ENCODE measurements at regions not wholly inside any gene's neighbourhood (a gene's known extent, or its start where the extent isn't known, plus 50 kb on each side); places are given as distances from the start of the nearest gene placed in this dataset.

DNA sequence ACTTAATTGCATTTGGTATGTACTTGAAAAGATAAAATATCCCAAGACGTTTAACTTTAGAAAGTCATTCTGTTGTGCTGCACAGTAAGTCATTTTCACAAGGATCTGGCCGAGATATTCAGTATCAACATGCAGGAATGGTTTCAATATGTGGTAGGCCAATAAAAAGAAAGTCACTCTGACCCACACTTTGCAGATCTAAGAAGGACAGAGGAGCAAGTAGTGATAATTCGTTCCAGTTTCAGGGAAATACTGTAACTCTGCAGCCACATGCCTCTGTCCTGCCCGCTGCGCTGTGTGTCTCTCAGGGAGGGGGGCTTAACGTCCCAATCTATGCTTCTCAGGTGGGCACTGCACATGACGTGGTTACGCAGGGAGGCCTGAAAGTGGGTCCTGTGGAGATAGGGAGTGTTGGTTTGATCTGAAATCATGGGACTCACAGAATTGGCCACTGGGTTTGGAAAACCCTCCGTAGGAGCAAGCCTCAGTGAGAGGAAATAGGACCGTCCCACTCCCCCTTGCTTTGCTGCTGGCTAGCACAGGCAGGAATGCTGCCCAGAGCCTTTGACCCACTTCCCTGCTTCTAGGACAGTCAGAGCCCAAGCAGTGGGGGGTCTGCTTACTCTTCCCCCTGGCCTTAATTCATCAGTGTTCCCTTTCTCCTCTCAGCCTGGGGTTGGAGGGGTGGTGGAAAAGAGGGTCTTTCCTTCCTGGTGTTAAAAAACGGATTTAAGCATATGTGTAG lies 314.7 kb upstream of the SPRED2 start:
- no peak for TF ChIP-seq EP300 (IDR thresholded peaks at IDR 0.05; ENCODE audit: borderline replicate concordance in 1 of 2, low read depth in 1 of 2, low read length in 1 of 2)
- no peak for TF ChIP-seq TCF12 (IDR thresholded peaks at IDR 0.05)
- TF ChIP-seq, protein P1, sequence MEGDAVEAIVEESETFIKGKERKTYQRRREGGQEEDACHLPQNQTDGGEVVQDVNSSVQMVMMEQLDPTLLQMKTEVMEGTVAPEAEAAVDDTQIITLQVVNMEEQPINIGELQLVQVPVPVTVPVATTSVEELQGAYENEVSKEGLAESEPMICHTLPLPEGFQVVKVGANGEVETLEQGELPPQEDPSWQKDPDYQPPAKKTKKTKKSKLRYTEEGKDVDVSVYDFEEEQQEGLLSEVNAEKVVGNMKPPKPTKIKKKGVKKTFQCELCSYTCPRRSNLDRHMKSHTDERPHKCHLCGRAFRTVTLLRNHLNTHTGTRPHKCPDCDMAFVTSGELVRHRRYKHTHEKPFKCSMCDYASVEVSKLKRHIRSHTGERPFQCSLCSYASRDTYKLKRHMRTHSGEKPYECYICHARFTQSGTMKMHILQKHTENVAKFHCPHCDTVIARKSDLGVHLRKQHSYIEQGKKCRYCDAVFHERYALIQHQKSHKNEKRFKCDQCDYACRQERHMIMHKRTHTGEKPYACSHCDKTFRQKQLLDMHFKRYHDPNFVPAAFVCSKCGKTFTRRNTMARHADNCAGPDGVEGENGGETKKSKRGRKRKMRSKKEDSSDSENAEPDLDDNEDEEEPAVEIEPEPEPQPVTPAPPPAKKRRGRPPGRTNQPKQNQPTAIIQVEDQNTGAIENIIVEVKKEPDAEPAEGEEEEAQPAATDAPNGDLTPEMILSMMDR (IDR thresholded peaks at IDR 0.05), result no peak
- TF ChIP-seq TAF1 (IDR thresholded peaks at IDR 0.05; ENCODE audit: borderline replicate concordance, low read depth, low read length), result no peak
- TF ChIP-seq POLR2AphosphoS5 (IDR thresholded peaks at IDR 0.05; ENCODE audit: low read depth, low read length), result no peak
- no peak for TF ChIP-seq NFIC (IDR thresholded peaks at IDR 0.05; ENCODE audit: borderline replicate concordance)
- TF ChIP-seq, protein P2, sequence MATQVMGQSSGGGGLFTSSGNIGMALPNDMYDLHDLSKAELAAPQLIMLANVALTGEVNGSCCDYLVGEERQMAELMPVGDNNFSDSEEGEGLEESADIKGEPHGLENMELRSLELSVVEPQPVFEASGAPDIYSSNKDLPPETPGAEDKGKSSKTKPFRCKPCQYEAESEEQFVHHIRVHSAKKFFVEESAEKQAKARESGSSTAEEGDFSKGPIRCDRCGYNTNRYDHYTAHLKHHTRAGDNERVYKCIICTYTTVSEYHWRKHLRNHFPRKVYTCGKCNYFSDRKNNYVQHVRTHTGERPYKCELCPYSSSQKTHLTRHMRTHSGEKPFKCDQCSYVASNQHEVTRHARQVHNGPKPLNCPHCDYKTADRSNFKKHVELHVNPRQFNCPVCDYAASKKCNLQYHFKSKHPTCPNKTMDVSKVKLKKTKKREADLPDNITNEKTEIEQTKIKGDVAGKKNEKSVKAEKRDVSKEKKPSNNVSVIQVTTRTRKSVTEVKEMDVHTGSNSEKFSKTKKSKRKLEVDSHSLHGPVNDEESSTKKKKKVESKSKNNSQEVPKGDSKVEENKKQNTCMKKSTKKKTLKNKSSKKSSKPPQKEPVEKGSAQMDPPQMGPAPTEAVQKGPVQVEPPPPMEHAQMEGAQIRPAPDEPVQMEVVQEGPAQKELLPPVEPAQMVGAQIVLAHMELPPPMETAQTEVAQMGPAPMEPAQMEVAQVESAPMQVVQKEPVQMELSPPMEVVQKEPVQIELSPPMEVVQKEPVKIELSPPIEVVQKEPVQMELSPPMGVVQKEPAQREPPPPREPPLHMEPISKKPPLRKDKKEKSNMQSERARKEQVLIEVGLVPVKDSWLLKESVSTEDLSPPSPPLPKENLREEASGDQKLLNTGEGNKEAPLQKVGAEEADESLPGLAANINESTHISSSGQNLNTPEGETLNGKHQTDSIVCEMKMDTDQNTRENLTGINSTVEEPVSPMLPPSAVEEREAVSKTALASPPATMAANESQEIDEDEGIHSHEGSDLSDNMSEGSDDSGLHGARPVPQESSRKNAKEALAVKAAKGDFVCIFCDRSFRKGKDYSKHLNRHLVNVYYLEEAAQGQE (IDR thresholded peaks at IDR 0.05; ENCODE audit: low read depth, low read length), result no peak
- TF ChIP-seq, protein P3, sequence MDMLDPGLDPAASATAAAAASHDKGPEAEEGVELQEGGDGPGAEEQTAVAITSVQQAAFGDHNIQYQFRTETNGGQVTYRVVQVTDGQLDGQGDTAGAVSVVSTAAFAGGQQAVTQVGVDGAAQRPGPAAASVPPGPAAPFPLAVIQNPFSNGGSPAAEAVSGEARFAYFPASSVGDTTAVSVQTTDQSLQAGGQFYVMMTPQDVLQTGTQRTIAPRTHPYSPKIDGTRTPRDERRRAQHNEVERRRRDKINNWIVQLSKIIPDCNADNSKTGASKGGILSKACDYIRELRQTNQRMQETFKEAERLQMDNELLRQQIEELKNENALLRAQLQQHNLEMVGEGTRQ (IDR thresholded peaks at IDR 0.05; ENCODE audit: borderline replicate concordance, low read depth, low read length), result no peak
- TF ChIP-seq CHD2 (IDR thresholded peaks at IDR 0.05; ENCODE audit: low read length, partially characterized antibody), result no peak
- no peak for TF ChIP-seq YY1 (IDR thresholded peaks at IDR 0.05; ENCODE audit: low read depth)
- TF ChIP-seq SIN3A (IDR thresholded peaks at IDR 0.05; ENCODE audit: borderline replicate concordance, low read depth, low read length), result no peak
